ENCODE measurements at regions not wholly inside any gene's neighbourhood (a gene's known extent, or its start where the extent isn't known, plus 50 kb on each side); places are given as distances from the start of the nearest gene placed in this dataset.

DNA sequence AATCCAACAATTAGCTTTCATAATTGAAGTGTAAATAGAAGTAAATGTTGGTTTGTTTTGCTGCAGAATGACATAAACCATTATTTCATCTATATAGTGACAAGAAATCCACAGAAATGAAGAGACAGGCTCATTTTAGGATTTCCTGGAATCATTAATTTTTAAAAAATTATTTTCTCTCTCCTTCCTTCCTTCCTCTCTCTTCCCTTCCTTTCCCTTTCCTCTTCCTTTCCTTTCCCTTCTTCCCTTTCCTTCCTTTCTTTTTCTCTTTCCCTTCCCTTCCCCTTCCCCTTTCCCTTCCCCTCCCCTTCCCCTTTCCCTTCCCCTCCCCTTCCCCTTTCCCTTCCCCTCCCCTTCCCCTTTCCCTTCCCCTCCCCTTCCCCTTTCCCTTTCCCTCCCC lies 51.2 kb upstream of the KMT2C start:
- Histone ChIP-seq H3K36me3 (ENCODE audit: insufficient read depth, low read length) (no peaks in the 10 kb centered on the region), H3F3A (ENCODE audit: low read depth) (no peaks in the 10 kb centered on the region), H2AFZ (ENCODE audit: low read length) (no peak overlapping the region), H3K9ac (ENCODE audit: low read depth, low read length, poor library complexity, severe bottlenecking) (no peak overlapping the region), H3K4me1 (ENCODE audit: insufficient read depth, low read length, poor library complexity, severe bottlenecking) (no peaks in the 10 kb centered on the region), H3K9me2 (replicated peaks; ENCODE audit: low read depth, low read length) (no peaks in the 10 kb centered on the region), H4K20me1 (ENCODE audit: insufficient read depth, low read length, poor library complexity, severe bottlenecking) (no peaks in the 10 kb centered on the region), H3K4me2 (ENCODE audit: low read depth, low read length, poor library complexity, severe bottlenecking) (no peak overlapping the region), H3K4me3 (ENCODE audit: low read length, poor library complexity, severe bottlenecking) (no peak overlapping the region), H3K79me2 (ENCODE audit: insufficient read depth, low read length) (no peaks in the 10 kb centered on the region), H3K27me3 (ENCODE audit: insufficient read depth, low read length, poor library complexity, severe bottlenecking) (no peaks in the 10 kb centered on the region), H3K9me3 (ENCODE audit: insufficient read depth, low read depth, low read length) (no peaks in the 10 kb centered on the region)
- no peak for TF ChIP-seq EZH2phosphoT487 (IDR thresholded peaks at IDR 0.05; ENCODE audit: borderline replicate concordance)
- TF ChIP-seq, protein P1, sequence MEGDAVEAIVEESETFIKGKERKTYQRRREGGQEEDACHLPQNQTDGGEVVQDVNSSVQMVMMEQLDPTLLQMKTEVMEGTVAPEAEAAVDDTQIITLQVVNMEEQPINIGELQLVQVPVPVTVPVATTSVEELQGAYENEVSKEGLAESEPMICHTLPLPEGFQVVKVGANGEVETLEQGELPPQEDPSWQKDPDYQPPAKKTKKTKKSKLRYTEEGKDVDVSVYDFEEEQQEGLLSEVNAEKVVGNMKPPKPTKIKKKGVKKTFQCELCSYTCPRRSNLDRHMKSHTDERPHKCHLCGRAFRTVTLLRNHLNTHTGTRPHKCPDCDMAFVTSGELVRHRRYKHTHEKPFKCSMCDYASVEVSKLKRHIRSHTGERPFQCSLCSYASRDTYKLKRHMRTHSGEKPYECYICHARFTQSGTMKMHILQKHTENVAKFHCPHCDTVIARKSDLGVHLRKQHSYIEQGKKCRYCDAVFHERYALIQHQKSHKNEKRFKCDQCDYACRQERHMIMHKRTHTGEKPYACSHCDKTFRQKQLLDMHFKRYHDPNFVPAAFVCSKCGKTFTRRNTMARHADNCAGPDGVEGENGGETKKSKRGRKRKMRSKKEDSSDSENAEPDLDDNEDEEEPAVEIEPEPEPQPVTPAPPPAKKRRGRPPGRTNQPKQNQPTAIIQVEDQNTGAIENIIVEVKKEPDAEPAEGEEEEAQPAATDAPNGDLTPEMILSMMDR (conservative IDR thresholded peaks at IDR 0.05; ENCODE audit: low read length), result no peak

DNA sequence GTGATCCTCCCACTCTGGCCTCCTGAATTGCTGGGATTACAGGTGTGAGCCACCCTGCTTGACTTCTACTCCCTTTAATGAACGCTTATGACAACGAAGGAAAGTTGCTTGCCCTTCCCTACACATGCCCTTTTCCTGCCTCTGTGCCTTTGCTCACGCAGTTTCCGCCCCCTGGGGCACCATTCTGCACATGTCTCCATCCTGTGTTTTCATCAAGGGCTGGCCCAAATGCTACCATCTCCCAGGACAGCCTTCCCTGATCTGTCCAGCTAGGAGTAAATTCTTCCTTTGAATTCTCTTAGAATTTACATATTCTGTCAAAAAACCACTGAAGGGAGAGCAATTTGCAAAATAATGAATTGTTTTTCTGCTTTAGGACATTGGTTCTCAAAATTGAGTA lies 50.0 kb upstream of the KMT2C start:
- Histone ChIP-seq H3K9ac (ENCODE audit: low read depth, low read length, poor library complexity, severe bottlenecking) (no peak overlapping the region), H3F3A (ENCODE audit: low read depth) (no peaks in the 10 kb centered on the region), H4K20me1 (ENCODE audit: insufficient read depth, low read length, poor library complexity, severe bottlenecking) (no peaks in the 10 kb centered on the region), H3K4me1 (ENCODE audit: insufficient read depth, low read length, poor library complexity, severe bottlenecking) (no peaks in the 10 kb centered on the region), H3K4me3 (ENCODE audit: low read length, poor library complexity, severe bottlenecking) (no peak overlapping the region), H3K9me3 (ENCODE audit: insufficient read depth, low read depth, low read length) (no peaks in the 10 kb centered on the region), H2AFZ (ENCODE audit: low read length) (no peak overlapping the region), H3K9me2 (replicated peaks; ENCODE audit: low read depth, low read length) (no peaks in the 10 kb centered on the region), H3K79me2 (ENCODE audit: insufficient read depth, low read length) (no peaks in the 10 kb centered on the region), H3K27me3 (ENCODE audit: insufficient read depth, low read length, poor library complexity, severe bottlenecking) (no peaks in the 10 kb centered on the region), H3K36me3 (ENCODE audit: insufficient read depth, low read length) (no peaks in the 10 kb centered on the region), H3K4me2 (ENCODE audit: low read depth, low read length, poor library complexity, severe bottlenecking) (no peak overlapping the region)
- no peak for TF ChIP-seq EZH2phosphoT487 (IDR thresholded peaks at IDR 0.05; ENCODE audit: borderline replicate concordance)
- TF ChIP-seq, protein P1 (conservative IDR thresholded peaks at IDR 0.05; ENCODE audit: low read length), result no peak

Data from Loucy (cell line).